ENCODE measurements at regions not wholly inside any gene's neighbourhood (a gene's known extent, or its start where the extent isn't known, plus 50 kb on each side); places are given as distances from the start of the nearest gene placed in this dataset.

- ChIA-PET SMC1A (ENCODE audit: uncharacterized antibody, unreplicated experiment) (no interaction called here), RAD21 (ENCODE audit: unreplicated experiment) (no interaction called here), POLR2A (no interaction called here), CTCF (interaction anchor here (0.5 kb wide), 1 partner anchor 248 kb away, joined by 3 read pairs; no protein-coding TSS in a partner anchor)
- 0% methylated on average over 1 of the region's 1 CpG for WGBS (ENCODE audit: insufficient coverage, insufficient replicate concordance, low lambda C conversion rate, missing lambda C conversion rate)
- no peaks in the 10 kb centered on the region for H3K27me3 ChIP-seq (replicated peaks in 1 of 2; ENCODE audit: control insufficient read depth in 2 of 2, insufficient read depth in 2 of 2, low read length in 1 of 2)
- DNase-seq (ENCODE audit: low read depth, low spot score), result no peak
- H4K20me1 ChIP-seq (ENCODE audit: control insufficient read depth, insufficient read depth), result no peaks in the 10 kb centered on the region
- no peak for ATAC-seq
- in situ Hi-C loops (cut with MboI), result no loop called here
- no peak for FAIRE-seq
- no TSS peak for BruUV-seq (replicated peaks)
- no peak overlapping the region for H3K4me3 ChIP-seq
- no peak overlapping the region for H3K9ac ChIP-seq (ENCODE audit: control insufficient read depth, insufficient read depth, low read length)
- H3K79me2 ChIP-seq (ENCODE audit: control insufficient read depth, insufficient read depth, low read length), result no peaks in the 10 kb centered on the region
- intact Hi-C loops (cut with micrococcal nuclease; ENCODE audit: unreplicated experiment), result no loop called here
- H3K9me3 ChIP-seq (replicated peaks; ENCODE audit: control insufficient read depth, insufficient read depth, low read length), result no peaks in the 10 kb centered on the region
- H3K4me2 ChIP-seq (ENCODE audit: control insufficient read depth, insufficient read depth), result no peak overlapping the region
- H3K36me3 ChIP-seq (ENCODE audit: control insufficient read depth in 2 of 2, insufficient read depth in 2 of 2, low read length in 1 of 2), result no peaks in the 10 kb centered on the region
- H2AFZ ChIP-seq (ENCODE audit: control insufficient read depth, low read depth, low read length), result no peak overlapping the region
- H3K27ac ChIP-seq (ENCODE audit: control insufficient read depth, insufficient read depth), result no peak overlapping the region
- TF ChIP-seq, protein P1, sequence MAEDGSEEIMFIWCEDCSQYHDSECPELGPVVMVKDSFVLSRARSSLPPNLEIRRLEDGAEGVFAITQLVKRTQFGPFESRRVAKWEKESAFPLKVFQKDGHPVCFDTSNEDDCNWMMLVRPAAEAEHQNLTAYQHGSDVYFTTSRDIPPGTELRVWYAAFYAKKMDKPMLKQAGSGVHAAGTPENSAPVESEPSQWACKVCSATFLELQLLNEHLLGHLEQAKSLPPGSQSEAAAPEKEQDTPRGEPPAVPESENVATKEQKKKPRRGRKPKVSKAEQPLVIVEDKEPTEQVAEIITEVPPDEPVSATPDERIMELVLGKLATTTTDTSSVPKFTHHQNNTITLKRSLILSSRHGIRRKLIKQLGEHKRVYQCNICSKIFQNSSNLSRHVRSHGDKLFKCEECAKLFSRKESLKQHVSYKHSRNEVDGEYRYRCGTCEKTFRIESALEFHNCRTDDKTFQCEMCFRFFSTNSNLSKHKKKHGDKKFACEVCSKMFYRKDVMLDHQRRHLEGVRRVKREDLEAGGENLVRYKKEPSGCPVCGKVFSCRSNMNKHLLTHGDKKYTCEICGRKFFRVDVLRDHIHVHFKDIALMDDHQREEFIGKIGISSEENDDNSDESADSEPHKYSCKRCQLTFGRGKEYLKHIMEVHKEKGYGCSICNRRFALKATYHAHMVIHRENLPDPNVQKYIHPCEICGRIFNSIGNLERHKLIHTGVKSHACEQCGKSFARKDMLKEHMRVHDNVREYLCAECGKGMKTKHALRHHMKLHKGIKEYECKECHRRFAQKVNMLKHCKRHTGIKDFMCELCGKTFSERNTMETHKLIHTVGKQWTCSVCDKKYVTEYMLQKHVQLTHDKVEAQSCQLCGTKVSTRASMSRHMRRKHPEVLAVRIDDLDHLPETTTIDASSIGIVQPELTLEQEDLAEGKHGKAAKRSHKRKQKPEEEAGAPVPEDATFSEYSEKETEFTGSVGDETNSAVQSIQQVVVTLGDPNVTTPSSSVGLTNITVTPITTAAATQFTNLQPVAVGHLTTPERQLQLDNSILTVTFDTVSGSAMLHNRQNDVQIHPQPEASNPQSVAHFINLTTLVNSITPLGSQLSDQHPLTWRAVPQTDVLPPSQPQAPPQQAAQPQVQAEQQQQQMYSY (CRISPR knock-in tag; IDR thresholded peaks at IDR 0.05), result no peak
- TF ChIP-seq ZNF24 (IDR thresholded peaks at IDR 0.05), result no peak
- TF ChIP-seq CHD2 (IDR thresholded peaks at IDR 0.05; ENCODE audit: borderline replicate concordance, low read depth, low read length), result no peak
- TF ChIP-seq NFYA (IDR thresholded peaks at IDR 0.05; ENCODE audit: borderline replicate concordance, low read depth, low read length), result no peak
- no peak for TF ChIP-seq NFXL1 (IDR thresholded peaks at IDR 0.05; ENCODE audit: borderline replicate concordance)
- no peaks in the 10 kb centered on the region for H3K4me1 ChIP-seq (ENCODE audit: control insufficient read depth, insufficient read depth, low read length)
Observed at GRCh38 chr3:174618368-174619080, 240.6 kb upstream of the NAALADL2 start.
